AG04450 (cell line): ENCODE measurements at regions not wholly inside any gene's neighbourhood (a gene's known extent, or its start where the extent isn't known, plus 50 kb on each side); places are given as distances from the start of the nearest gene placed in this dataset.

Experiments
- CTCF ChIA-PET: fragments of 300-600, 350-600 bp; formaldehyde crosslinking; extraction: SDS; loops from one replicate; lab custom pipeline; 2022; ENCODE audit warnings: antibody characterized with exemption, inconsistent platforms; lab: Charles Lee
- POLR2A ChIA-PET: fragments of 350-600 bp; formaldehyde crosslinking; extraction: SDS; loops from one replicate; lab custom pipeline; 2021; ENCODE audit warnings: antibody characterized with exemption, inconsistent platforms; lab: Yijun Ruan, JAX
- DNase-seq: peaks from one replicate; pipeline ENCODE4 v3.0.0-alpha.2; 2011; ENCODE audit warnings: low read depth, low spot score
- H3K27ac ChIP-seq: one replicate; pipeline ENCODE4 v1.5.1; 2012; ENCODE audit warnings: low read depth, low read length, control low read depth
- H3K27me3 ChIP-seq: one replicate; pipeline ENCODE4 v1.6.0; 2012; ENCODE audit warnings: low read length; ENCODE audit not compliant: control insufficient read depth, insufficient read depth
- H3K4me3 ChIP-seq: 2 replicates; pipeline ENCODE4 v1.5.1; 2011; ENCODE audit warnings: mild to moderate bottlenecking, low read depth, low read length, control low read depth
- H3K9me3 ChIP-seq: 2 replicates; pipeline ENCODE4 v1.5.1; 2012; ENCODE audit warnings: low read length; ENCODE audit not compliant: control insufficient read depth, insufficient read depth
- CTCF ChIP-seq: IDR thresholded peaks from 2 replicates; pipeline ENCODE4 v1.5.1; 2011; ENCODE audit warnings: low read depth, low read length, control low read depth, inconsistent platforms

- no peak overlapping the region for H3K27ac ChIP-seq
- no peaks in the 10 kb centered on the region for H3K9me3 ChIP-seq
- no peaks in the 10 kb centered on the region for H3K27me3 ChIP-seq
- no peak for DNase-seq
- TF ChIP-seq CTCF: no peak
- ChIA-PET CTCF (no interaction called here), POLR2A (no interaction called here)
- H3K4me3 ChIP-seq: no peak overlapping the region
These were observed 127.5 kb upstream of the WWC1 start for GRCh38 chr5:168163966-168164365.

GRCh38 chr5:168165221-168165914 lies 126.1 kb upstream of the WWC1 start:
- Histone ChIP-seq H3K27me3 (no peaks in the 10 kb centered on the region), H3K9me3 (no peaks in the 10 kb centered on the region), H3K4me3 (no peak overlapping the region), H3K27ac (no peak overlapping the region)
- ChIA-PET CTCF (no interaction called here), POLR2A (interaction anchor here (0.5 kb wide), 1 partner anchor 474 kb away, joined by 5 read pairs; no protein-coding TSS in a partner anchor)
- no peak for DNase-seq
- no peak for TF ChIP-seq CTCF

- ChIA-PET CTCF (no interaction called here), POLR2A (no interaction called here)
- no peaks in the 10 kb centered on the region for H3K9me3 ChIP-seq
- H3K27ac ChIP-seq: no peak overlapping the region
- no peak overlapping the region for H3K4me3 ChIP-seq
- TF ChIP-seq CTCF: no peak
- no peaks in the 10 kb centered on the region for H3K27me3 ChIP-seq
- DNase-seq: no peak
These were observed 125.5 kb upstream of the WWC1 start for GRCh38 chr5:168165977-168166376.

GRCh38 chr5:168167338-168167737 lies 124.1 kb upstream of the WWC1 start:
- Histone ChIP-seq H3K9me3 (no peaks in the 10 kb centered on the region), H3K27ac (no peak overlapping the region), H3K4me3 (no peak overlapping the region), H3K27me3 (no peaks in the 10 kb centered on the region)
- ChIA-PET CTCF (no interaction called here), POLR2A (no interaction called here)
- TF ChIP-seq CTCF: no peak
- DNase-seq: no peak

- H3K27ac ChIP-seq: no peak overlapping the region
These were observed 122.3 kb upstream of the WWC1 start for GRCh38 chr5:168168978-168169698.

More at GRCh38 chr5:168168978-168169698, 122.3 kb upstream of the WWC1 start:
- TF ChIP-seq CTCF: no peak
- no peak overlapping the region for H3K4me3 ChIP-seq
- ChIA-PET CTCF (no interaction called here), POLR2A (no interaction called here)
- DNase-seq: no peak
- no peaks in the 10 kb centered on the region for H3K27me3 ChIP-seq
- no peaks in the 10 kb centered on the region for H3K9me3 ChIP-seq
